ENCODE measurements at regions not wholly inside any gene's neighbourhood (a gene's known extent, or its start where the extent isn't known, plus 50 kb on each side); places are given as distances from the start of the nearest gene placed in this dataset.

DNA sequence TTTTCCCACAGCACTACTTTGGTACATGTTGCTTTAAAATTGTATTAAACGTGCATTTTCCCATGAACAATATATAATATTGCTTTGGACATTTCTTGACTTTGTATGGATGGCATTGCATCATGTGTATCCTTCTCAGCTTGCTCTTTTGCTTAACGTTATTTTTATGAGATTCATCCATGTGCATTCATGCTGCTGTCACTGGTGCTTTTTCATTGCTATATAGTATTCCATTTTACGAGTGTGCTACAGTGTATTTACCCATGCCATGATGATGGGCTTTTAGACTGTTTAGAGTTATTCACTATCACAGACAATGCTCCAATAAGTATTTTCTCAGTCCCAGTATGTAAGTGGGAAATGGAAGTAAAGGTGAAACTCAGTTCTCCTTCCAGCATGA, 195.2 kb upstream of the COX10 start:
- H3K27ac Mint-ChIP-seq (ENCODE audit: unreplicated experiment), result no peak overlapping the region
- TF ChIP-seq, protein P1, sequence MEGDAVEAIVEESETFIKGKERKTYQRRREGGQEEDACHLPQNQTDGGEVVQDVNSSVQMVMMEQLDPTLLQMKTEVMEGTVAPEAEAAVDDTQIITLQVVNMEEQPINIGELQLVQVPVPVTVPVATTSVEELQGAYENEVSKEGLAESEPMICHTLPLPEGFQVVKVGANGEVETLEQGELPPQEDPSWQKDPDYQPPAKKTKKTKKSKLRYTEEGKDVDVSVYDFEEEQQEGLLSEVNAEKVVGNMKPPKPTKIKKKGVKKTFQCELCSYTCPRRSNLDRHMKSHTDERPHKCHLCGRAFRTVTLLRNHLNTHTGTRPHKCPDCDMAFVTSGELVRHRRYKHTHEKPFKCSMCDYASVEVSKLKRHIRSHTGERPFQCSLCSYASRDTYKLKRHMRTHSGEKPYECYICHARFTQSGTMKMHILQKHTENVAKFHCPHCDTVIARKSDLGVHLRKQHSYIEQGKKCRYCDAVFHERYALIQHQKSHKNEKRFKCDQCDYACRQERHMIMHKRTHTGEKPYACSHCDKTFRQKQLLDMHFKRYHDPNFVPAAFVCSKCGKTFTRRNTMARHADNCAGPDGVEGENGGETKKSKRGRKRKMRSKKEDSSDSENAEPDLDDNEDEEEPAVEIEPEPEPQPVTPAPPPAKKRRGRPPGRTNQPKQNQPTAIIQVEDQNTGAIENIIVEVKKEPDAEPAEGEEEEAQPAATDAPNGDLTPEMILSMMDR (IDR thresholded peaks at IDR 0.05; ENCODE audit: partially characterized antibody, unreplicated experiment), result no peak
- no peak for DNase-seq
- no peaks in the 10 kb centered on the region for H3K4me1 Mint-ChIP-seq (ENCODE audit: low read depth, unreplicated experiment)
- no peak overlapping the region for H3K4me3 Mint-ChIP-seq (ENCODE audit: unreplicated experiment)
- peaks cover 3% of the 10 kb centered on the region for H3K9me3 Mint-ChIP-seq (ENCODE audit: unreplicated experiment)
- peaks cover 12% of the 10 kb centered on the region for H3K36me3 Mint-ChIP-seq (ENCODE audit: unreplicated experiment)
- no peaks in the 10 kb centered on the region for H3K27me3 Mint-ChIP-seq (ENCODE audit: unreplicated experiment)

DNA sequence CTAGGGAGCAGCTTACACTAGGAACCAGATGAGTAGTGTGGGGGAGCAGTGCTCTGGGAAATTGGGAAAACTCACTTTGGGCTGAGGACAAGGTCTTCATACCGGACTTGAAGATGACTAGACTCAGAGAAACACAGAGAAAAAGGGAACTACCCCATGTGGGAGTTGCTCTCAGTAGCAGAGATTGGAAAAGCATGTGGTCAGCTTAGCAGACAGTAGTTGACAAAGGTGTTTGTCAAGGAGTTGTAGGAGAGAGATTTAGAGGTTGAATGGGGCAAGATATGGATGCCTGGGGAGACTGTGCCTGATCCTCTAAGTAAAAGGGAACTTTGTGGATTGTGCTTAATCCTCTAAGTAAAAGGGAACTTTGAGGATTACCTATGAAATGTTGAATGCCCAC, 194.5 kb upstream of the COX10 start:
- peaks cover 12% of the 10 kb centered on the region for H3K36me3 Mint-ChIP-seq (ENCODE audit: unreplicated experiment)
- no peaks in the 10 kb centered on the region for H3K4me1 Mint-ChIP-seq (ENCODE audit: low read depth, unreplicated experiment)
- peaks cover 3% of the 10 kb centered on the region for H3K9me3 Mint-ChIP-seq (ENCODE audit: unreplicated experiment)
- H3K4me3 Mint-ChIP-seq (ENCODE audit: unreplicated experiment), result no peak overlapping the region
- H3K27me3 Mint-ChIP-seq (ENCODE audit: unreplicated experiment), result no peaks in the 10 kb centered on the region
- no peak overlapping the region for H3K27ac Mint-ChIP-seq (ENCODE audit: unreplicated experiment)
- TF ChIP-seq, protein P1 (IDR thresholded peaks at IDR 0.05; ENCODE audit: partially characterized antibody, unreplicated experiment), result no peak
- no peak for DNase-seq

DNA sequence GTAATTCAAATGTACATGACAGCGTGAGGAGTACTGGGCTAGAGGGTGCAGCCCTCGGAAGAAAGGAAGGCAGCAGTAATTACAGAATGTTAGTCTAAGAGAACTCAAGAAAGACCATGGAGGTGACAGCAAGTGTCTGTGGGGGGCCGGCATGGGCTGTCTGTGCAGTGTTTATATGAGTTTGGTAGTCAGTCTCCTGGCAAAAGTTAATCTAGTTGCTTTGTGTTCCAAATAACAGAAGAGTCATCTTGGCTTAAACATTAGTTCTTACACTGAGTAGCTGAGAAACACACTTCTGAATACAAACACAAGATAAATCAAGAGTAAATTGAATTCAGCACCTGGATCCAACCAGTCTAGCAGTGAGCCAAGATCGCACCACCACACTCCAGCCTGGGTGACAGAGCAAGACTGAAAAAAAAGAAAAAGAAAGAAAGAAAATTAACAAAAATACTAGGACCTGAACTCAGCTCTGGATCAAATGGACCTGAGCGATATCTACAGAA, 189.3 kb upstream of the COX10 start:
- H3K36me3 Mint-ChIP-seq (ENCODE audit: unreplicated experiment), result peaks cover 19% of the 10 kb centered on the region
- no peaks in the 10 kb centered on the region for H3K4me1 Mint-ChIP-seq (ENCODE audit: low read depth, unreplicated experiment)
- TF ChIP-seq, protein P1 (IDR thresholded peaks at IDR 0.05; ENCODE audit: partially characterized antibody, unreplicated experiment), result no peak
- no peak for DNase-seq
- H3K4me3 Mint-ChIP-seq (ENCODE audit: unreplicated experiment), result no peak overlapping the region
- H3K9me3 Mint-ChIP-seq (ENCODE audit: unreplicated experiment), result peaks cover 2% of the 10 kb centered on the region
- no peak overlapping the region for H3K27ac Mint-ChIP-seq (ENCODE audit: unreplicated experiment)
- no peaks in the 10 kb centered on the region for H3K27me3 Mint-ChIP-seq (ENCODE audit: unreplicated experiment)

DNA sequence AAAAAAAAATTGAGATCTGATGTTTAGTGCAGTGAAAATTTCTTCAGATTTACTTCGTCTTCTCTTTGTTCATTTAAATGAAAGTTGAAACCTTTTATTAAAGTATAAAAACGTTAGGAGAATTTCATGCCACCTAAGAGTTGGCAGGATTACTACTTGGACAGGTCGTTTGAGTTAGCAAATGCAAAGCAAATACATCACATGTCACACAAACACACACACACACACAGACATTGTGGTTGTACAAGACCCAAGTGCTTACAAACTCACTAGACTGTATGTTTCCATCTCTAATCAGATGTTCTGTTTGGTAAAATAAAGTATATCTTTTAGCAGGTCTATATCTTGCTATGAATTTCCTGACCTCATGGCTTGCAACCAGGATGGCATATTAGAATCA, 185.6 kb upstream of the COX10 start:
- Mint-ChIP-seq H3K36me3 (ENCODE audit: unreplicated experiment) (peaks cover 11% of the 10 kb centered on the region), H3K9me3 (ENCODE audit: unreplicated experiment) (peaks cover 4% of the 10 kb centered on the region), H3K27ac (ENCODE audit: unreplicated experiment) (no peak overlapping the region), H3K4me1 (ENCODE audit: low read depth, unreplicated experiment) (peaks cover 11% of the 10 kb centered on the region), H3K4me3 (ENCODE audit: unreplicated experiment) (no peak overlapping the region), H3K27me3 (ENCODE audit: unreplicated experiment) (peaks cover 3% of the 10 kb centered on the region)
- DNase-seq, result no peak
- TF ChIP-seq, protein P1 (IDR thresholded peaks at IDR 0.05; ENCODE audit: partially characterized antibody, unreplicated experiment), result no peak

DNA sequence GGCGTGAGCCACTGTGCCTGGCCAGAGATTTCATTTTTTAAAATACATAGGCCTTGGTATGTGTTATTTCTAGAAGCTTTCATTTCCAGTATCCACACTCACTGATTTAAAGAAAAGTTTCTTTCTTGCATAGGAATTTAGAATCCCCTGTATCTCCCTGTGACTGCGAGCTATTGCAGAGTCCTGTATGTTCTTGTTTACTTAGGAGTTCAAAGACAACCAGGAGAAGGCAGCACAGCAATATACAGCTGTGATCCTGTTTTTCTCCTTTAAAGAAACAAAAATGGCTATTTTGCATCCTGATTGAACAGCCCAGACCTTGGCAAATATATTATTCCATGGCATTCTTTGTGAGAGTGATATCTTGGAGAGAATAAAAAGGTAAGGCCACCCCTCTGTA, 185.0 kb upstream of the COX10 start:
- Mint-ChIP-seq H3K36me3 (ENCODE audit: unreplicated experiment) (peaks cover 11% of the 10 kb centered on the region), H3K27me3 (ENCODE audit: unreplicated experiment) (peaks cover 3% of the 10 kb centered on the region), H3K27ac (ENCODE audit: unreplicated experiment) (no peak overlapping the region), H3K4me3 (ENCODE audit: unreplicated experiment) (no peak overlapping the region), H3K9me3 (ENCODE audit: unreplicated experiment) (peaks cover 4% of the 10 kb centered on the region), H3K4me1 (ENCODE audit: low read depth, unreplicated experiment) (peaks cover 11% of the 10 kb centered on the region)
- TF ChIP-seq, protein P1 (IDR thresholded peaks at IDR 0.05; ENCODE audit: partially characterized antibody, unreplicated experiment), result no peak
- no peak for DNase-seq
